ENCODE measurements at regions not wholly inside any gene's neighbourhood (a gene's known extent, or its start where the extent isn't known, plus 50 kb on each side); places are given as distances from the start of the nearest gene placed in this dataset.

GRCh38 chr3:147654827-147655226, 245.7 kb downstream of the ZIC1 start:
- Histone ChIP-seq H2AFZ (ENCODE audit: control insufficient read depth, low read depth, low read length) (no peak overlapping the region), H3K36me3 (ENCODE audit: control insufficient read depth in 2 of 2, insufficient read depth in 2 of 2, low read length in 1 of 2) (no peaks in the 10 kb centered on the region), H3K27ac (ENCODE audit: control insufficient read depth, insufficient read depth) (no peak overlapping the region), H4K20me1 (ENCODE audit: control insufficient read depth, insufficient read depth) (no peaks in the 10 kb centered on the region), H3K9me3 (replicated peaks; ENCODE audit: control insufficient read depth, insufficient read depth, low read length) (no peaks in the 10 kb centered on the region), H3K4me1 (ENCODE audit: control insufficient read depth, insufficient read depth, low read length) (no peaks in the 10 kb centered on the region), H3K27me3 (replicated peaks in 1 of 2; ENCODE audit: control insufficient read depth in 2 of 2, insufficient read depth in 2 of 2, low read length in 1 of 2) (no peaks in the 10 kb centered on the region), H3K4me2 (ENCODE audit: control insufficient read depth, insufficient read depth) (no peak overlapping the region), H3K9ac (ENCODE audit: control insufficient read depth, insufficient read depth, low read length) (no peak overlapping the region), H3K79me2 (ENCODE audit: control insufficient read depth, insufficient read depth, low read length) (no peaks in the 10 kb centered on the region), H3K4me3 (no peak overlapping the region)
- in situ Hi-C loops (cut with MboI) = no loop called here
- ChIA-PET SMC1A (ENCODE audit: uncharacterized antibody, unreplicated experiment) (interaction anchor here (1.0 to 4.2 kb wide), 2 partner anchors 12 to 27 kb away, joined by 3 to 32 read pairs; no protein-coding TSS in a partner anchor), RAD21 (ENCODE audit: unreplicated experiment) (no interaction called here), CTCF (no interaction called here), POLR2A (no interaction called here)
- intact Hi-C loops (cut with micrococcal nuclease; ENCODE audit: unreplicated experiment) = no loop called here
- DNase-seq (ENCODE audit: low read depth, low spot score) (no peak), ATAC-seq (no peak), FAIRE-seq (no peak)
- 0% methylated on average over 3 of the region's 3 CpGs for WGBS (ENCODE audit: insufficient coverage, insufficient replicate concordance, low lambda C conversion rate, missing lambda C conversion rate)
- no TSS peak for BruUV-seq (replicated peaks)
- TF ChIP-seq SIX5 (IDR thresholded peaks at IDR 0.05; ENCODE audit: low read depth, low read length, severe bottlenecking) = no peak
- no peak for TF ChIP-seq CBX5 (IDR thresholded peaks at IDR 0.05; ENCODE audit: low read depth)
- TF ChIP-seq, protein P1, sequence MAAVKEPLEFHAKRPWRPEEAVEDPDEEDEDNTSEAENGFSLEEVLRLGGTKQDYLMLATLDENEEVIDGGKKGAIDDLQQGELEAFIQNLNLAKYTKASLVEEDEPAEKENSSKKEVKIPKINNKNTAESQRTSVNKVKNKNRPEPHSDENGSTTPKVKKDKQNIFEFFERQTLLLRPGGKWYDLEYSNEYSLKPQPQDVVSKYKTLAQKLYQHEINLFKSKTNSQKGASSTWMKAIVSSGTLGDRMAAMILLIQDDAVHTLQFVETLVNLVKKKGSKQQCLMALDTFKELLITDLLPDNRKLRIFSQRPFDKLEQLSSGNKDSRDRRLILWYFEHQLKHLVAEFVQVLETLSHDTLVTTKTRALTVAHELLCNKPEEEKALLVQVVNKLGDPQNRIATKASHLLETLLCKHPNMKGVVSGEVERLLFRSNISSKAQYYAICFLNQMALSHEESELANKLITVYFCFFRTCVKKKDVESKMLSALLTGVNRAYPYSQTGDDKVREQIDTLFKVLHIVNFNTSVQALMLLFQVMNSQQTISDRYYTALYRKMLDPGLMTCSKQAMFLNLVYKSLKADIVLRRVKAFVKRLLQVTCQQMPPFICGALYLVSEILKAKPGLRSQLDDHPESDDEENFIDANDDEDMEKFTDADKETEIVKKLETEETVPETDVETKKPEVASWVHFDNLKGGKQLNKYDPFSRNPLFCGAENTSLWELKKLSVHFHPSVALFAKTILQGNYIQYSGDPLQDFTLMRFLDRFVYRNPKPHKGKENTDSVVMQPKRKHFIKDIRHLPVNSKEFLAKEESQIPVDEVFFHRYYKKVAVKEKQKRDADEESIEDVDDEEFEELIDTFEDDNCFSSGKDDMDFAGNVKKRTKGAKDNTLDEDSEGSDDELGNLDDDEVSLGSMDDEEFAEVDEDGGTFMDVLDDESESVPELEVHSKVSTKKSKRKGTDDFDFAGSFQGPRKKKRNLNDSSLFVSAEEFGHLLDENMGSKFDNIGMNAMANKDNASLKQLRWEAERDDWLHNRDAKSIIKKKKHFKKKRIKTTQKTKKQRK (IDR thresholded peaks at IDR 0.05; ENCODE audit: low read depth, low read length) = no peak
- no peak for TF ChIP-seq CEBPB (IDR thresholded peaks at IDR 0.05; ENCODE audit: borderline replicate concordance in 1 of 2, low read depth in 2 of 2, low read length in 2 of 2)
- no peak for TF ChIP-seq RUNX3 (IDR thresholded peaks at IDR 0.05; ENCODE audit: low read length)
- TF ChIP-seq MEF2B (IDR thresholded peaks at IDR 0.05; ENCODE audit: partially characterized antibody, poor library complexity, severe bottlenecking) = no peak
- TF ChIP-seq PML (IDR thresholded peaks at IDR 0.05; ENCODE audit: low read length) = no peak
- TF ChIP-seq DPF2 (IDR thresholded peaks at IDR 0.05) = no peak
- no peak for TF ChIP-seq RB1 (IDR thresholded peaks at IDR 0.05; ENCODE audit: borderline replicate concordance)
